GM19238 (cell line): ENCODE measurements at regions not wholly inside any gene's neighbourhood (a gene's known extent, or its start where the extent isn't known, plus 50 kb on each side); places are given as distances from the start of the nearest gene placed in this dataset.

Source experiments
- DNase-seq: peaks from one replicate; pipeline ENCODE4 v3.0.0; 2011; ENCODE audit warnings: low spot score; ENCODE audit not compliant: insufficient read length

GRCh38 chr4:176569301-176569700, 223.4 kb downstream of the VEGFC start:
- no peak for DNase-seq

DNA sequence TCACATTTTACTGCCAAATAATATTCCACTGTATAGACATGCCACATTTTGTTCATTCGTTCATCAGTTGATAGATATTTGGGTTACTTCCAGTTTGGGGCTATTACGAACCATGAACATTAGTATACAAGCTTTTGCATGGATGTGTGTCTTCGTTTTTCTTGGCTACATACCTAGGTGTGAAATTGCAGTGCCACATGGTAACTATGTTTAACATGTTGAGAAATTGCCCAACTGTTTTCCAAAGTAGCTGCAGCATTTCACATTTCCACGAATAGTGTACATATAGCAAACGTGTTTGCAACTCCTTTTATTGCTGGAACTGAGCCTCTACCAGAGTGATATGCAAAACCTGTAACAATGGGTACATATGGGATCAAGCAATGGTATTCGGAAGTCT, 221.5 kb downstream of the VEGFC start:
- DNase-seq, result no peak

GRCh38 chr4:176575141-176575730, 217.5 kb downstream of the VEGFC start:
- no peak for DNase-seq

DNA sequence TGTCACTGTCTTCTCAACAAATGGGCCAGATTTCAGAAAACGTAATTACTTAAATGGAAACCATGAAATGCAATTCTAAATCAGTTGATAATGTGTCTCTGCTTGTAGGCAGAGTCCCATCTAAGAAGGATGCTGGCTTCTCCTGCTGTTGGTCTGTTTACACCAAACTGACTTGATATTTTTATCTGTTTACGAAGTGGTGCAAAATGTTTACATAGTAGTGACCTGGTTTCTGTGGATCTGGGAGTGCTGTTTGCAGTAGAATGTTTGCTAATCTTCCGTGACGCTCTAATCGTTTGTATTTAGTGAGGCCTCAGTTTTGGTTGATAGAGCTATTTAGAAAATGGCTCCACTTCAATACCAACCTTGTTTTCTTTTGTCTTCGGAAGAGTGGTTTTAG, 213.5 kb downstream of the VEGFC start:
- DNase-seq, result no peak

GRCh38 chr4:176583278-176583677, 209.4 kb downstream of the VEGFC start:
- no peak for DNase-seq

GRCh38 chr4:176584031-176584606, 208.6 kb downstream of the VEGFC start:
- DNase-seq, result no peak

DNA sequence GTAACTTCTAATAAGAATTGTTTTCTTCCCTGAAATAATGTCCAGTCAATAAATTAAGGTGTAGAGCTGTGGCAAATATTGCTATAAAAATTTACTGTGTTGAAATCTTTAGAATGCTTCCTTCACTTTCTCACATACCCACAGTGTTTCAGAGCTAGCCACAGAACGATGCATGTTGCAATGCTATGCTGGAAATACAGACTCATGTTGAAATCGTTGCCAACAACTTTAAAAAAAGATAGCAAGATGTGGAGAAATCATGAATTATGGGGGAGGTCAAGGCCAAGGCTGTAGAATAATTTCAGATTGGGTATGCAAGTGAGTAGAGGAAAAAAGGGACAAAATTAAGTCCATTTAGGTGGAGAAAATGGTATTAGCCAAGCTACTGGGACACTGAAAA, 204.8 kb downstream of the VEGFC start:
- DNase-seq, result no peak

GRCh38 chr4:176588436-176588835, 204.3 kb downstream of the VEGFC start:
- no peak for DNase-seq

DNA sequence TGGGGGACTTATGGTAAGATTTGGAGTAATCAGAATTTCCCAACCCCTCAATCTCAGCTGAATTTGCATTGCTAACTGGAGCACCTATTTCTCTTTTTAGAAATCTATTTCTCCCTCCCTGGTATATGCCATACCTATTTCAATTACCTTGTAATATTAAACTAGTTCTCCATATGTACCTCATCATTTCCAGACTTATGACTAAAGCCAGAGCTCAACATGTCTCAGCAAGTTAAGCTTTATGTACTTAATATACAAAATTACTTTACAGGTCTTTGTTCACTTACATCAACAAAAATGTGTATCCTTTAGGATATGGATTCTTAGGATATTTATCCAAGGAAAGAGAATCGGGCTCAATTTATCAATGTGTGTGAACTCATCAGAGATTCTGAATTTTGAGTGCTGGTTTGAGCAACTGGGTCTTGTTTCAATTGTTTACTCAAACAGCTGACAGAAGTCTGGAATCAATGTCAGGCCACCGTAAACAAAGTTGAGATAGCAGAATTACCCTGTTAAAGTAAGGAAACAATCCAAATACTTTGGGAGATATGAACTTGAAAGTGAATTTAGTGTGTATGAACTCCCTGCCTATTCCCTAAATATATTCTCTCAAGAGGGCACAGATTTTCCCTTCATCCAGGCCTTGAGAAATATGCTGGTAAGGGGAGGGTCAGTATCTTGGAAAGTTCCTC, 199.6 kb downstream of the VEGFC start:
- no peak for DNase-seq

GRCh38 chr4:176593943-176594342, 198.8 kb downstream of the VEGFC start:
- DNase-seq, result no peak

- no peak for DNase-seq
Measured at GRCh38 chr4:176595257-176595656, 197.5 kb downstream of the VEGFC start.

- DNase-seq, result no peak
Measured at GRCh38 chr4:176601124-176601523, 191.6 kb downstream of the VEGFC start.

GRCh38 chr4:176607807-176608206, 184.9 kb downstream of the VEGFC start:
- no peak for DNase-seq

DNA sequence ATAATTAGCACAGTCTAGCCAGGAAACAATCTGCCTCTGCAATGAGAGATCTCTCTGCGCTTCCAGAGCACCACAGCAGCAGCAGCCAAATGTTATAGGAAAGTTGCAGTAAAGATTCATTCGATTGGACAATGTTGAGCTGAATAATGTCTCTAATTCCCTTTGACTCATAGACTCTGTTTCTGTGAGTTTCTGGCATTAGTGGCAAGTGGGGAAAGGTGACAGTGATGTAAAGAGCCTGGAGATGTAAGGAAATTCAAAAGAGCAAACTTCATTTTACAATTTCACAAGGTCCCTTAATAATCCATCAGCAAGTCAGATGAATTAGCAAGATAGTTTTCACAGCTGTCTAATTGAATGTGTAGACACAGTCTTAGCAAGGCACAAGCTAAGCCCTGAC, 184.4 kb downstream of the VEGFC start:
- DNase-seq, result no peak

GRCh38 chr4:176610594-176610993, 182.1 kb downstream of the VEGFC start:
- no peak for DNase-seq

- no peak for DNase-seq
Measured at GRCh38 chr4:176611381-176611780, 181.3 kb downstream of the VEGFC start.

- no peak for DNase-seq
Measured at GRCh38 chr4:176611951-176612350, 180.8 kb downstream of the VEGFC start.

- no peak for DNase-seq
Measured at GRCh38 chr4:176614793-176615192, 177.9 kb downstream of the VEGFC start.

DNA sequence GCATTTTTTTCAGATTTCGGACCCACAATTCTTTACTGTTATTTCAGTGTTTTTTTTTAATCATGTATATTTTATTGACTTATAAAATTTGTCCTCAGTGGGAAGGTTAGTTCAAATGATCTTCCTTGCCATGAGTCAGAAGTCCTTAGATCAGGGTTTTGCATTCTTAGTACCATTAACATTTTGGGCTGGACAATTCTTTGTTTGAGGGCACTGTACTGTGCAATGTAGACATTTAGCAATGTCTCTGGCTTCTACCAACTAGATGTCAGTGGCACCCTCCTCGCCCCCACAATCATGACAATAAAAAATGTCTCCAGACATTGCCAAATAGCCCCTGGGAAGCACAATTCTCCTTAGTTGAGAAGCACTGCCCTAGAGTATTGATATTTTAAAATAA, 176.6 kb downstream of the VEGFC start:
- DNase-seq, result no peak

DNA sequence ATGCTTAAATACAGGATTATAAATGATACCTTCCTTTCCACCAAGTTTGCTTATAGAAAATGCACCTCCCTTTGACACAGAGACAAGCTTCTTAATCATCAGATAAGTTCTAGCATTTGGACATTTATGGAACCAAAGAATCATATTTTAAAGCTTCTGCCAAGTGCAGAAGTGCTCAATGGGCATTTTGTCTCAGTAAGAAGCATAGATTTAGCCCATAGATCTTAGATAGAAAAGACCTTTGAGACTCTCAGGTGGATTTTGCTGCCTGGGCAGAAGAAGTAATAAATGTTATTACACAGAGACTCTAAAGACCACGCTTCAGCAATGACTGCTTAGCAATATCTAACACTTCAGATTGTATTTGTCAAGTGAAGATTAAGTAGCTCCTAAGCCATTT, 174.6 kb downstream of the VEGFC start:
- DNase-seq, result no peak

DNA sequence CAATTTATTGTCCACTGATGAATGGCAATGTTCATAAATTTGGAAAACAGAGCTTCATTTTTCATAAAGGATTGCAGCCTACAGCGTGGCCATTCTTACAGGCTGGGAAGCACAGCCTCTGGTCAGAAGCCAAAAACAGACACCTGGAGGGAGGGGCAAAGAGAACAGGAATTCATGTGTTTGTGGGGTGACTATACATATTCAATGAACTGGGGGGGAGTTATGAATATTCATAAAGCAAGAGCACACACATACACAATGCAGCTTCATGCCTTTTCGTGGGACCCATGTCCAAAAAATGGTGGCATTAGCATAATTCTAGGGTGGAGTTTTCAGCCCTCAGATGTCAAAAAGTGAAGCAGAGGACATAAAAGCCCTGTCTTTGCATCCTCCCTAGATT, 173.3 kb downstream of the VEGFC start:
- DNase-seq, result no peak

GRCh38 chr4:176622251-176622948, 170.3 kb downstream of the VEGFC start:
- DNase-seq, result no peak
